GM23338 (cell line): ENCODE measurements at regions not wholly inside any gene's neighbourhood (a gene's known extent, or its start where the extent isn't known, plus 50 kb on each side); places are given as distances from the start of the nearest gene placed in this dataset.

Experiments used
- ATAC-seq: fragments of 200-7000 bp; cut with Tn5 transposase; 3 replicates; pipeline ENCODE4 v1.9.1; 2020
- DNase-seq: peaks from one replicate; pipeline ENCODE4 v3.0.0-alpha.2; 2015; ENCODE audit warnings: low spot score
- H2AFZ ChIP-seq: fragments of 200-600 bp; sonication (generic); 2 replicates; pipeline ENCODE4 v1.8.0; 2016; ENCODE audit warnings: antibody characterized with exemption, mild to moderate bottlenecking, moderate library complexity
- H3F3A ChIP-seq: fragments of 200-600 bp; sonication (generic); replicated peaks from 2 replicates; pipeline ENCODE4 v1.8.0; 2017; ENCODE audit warnings: antibody characterized with exemption, mixed run types, low read depth
- H3K27ac ChIP-seq: fragments of 200-600 bp; sonication (generic); 2 replicates; pipeline ENCODE4 v1.6.1; 2016; ENCODE audit warnings: low read depth
- H3K27me3 ChIP-seq: fragments of 200-600 bp; sonication (generic); 2 replicates; pipeline ENCODE4 v1.8.0; 2016; ENCODE audit warnings: mild to moderate bottlenecking, mixed run types, moderate library complexity; ENCODE audit not compliant: insufficient read depth
- H3K36me3 ChIP-seq: fragments of 200-600 bp; sonication (generic); 2 replicates; pipeline ENCODE4 v1.8.0; 2016; ENCODE audit warnings: mild to moderate bottlenecking; ENCODE audit not compliant: insufficient read depth
- H3K4me1 ChIP-seq: fragments of 200-600 bp; sonication (generic); 2 replicates; pipeline ENCODE4 v1.8.0; 2016; ENCODE audit warnings: mild to moderate bottlenecking, moderate library complexity; ENCODE audit not compliant: insufficient read depth
- H3K4me2 ChIP-seq: fragments of 200-600 bp; sonication (generic); 2 replicates; pipeline ENCODE4 v1.7.1; 2017; ENCODE audit warnings: mixed run types
- H3K4me3 ChIP-seq: fragments of 200-600 bp; sonication (generic); 2 replicates; pipeline ENCODE4 v1.6.1; 2016; ENCODE audit warnings: mixed run types
- H3K79me2 ChIP-seq: fragments of 200-600 bp; sonication (generic); replicated peaks from 2 replicates; pipeline ENCODE4 v1.8.0; 2017; ENCODE audit warnings: mild to moderate bottlenecking; ENCODE audit not compliant: insufficient read depth
- H3K9me2 ChIP-seq: fragments of 200-600 bp; sonication (generic); 2 replicates; pipeline ENCODE4 v1.8.0; 2017; ENCODE audit not compliant: insufficient read depth
- H4K20me1 ChIP-seq: fragments of 200-600 bp; sonication (generic); replicated peaks from 2 replicates; pipeline ENCODE4 v1.8.0; 2017; ENCODE audit warnings: mild to moderate bottlenecking; ENCODE audit not compliant: insufficient read depth
- H3K27ac Mint-ChIP-seq: 2 replicates; pipeline ENCODE4 v1.8.0; 2020; ENCODE audit warnings: inconsistent platforms, mild to moderate bottlenecking, moderate library complexity, mixed read lengths
- H3K27me3 Mint-ChIP-seq: 3 replicates; pipeline ENCODE4 v1.8.0; 2022; ENCODE audit warnings: low read depth, mild to moderate bottlenecking, moderate library complexity, mixed read lengths, inconsistent platforms; ENCODE audit not compliant: insufficient read depth, poor library complexity
- H3K36me3 Mint-ChIP-seq: 3 replicates; pipeline ENCODE4 v1.8.0; 2021; ENCODE audit warnings: low read depth, mild to moderate bottlenecking, inconsistent platforms, moderate library complexity, mixed read lengths
- H3K4me1 Mint-ChIP-seq: 3 replicates; pipeline ENCODE4 v1.8.0; 2020; ENCODE audit warnings: mild to moderate bottlenecking, inconsistent platforms, mixed read lengths
- H3K4me3 Mint-ChIP-seq: 3 replicates; pipeline ENCODE4 v1.8.0; 2021; ENCODE audit warnings: moderate library complexity, mild to moderate bottlenecking, inconsistent platforms, mixed read lengths
- H3K9me3 Mint-ChIP-seq: 3 replicates; pipeline ENCODE4 v1.8.0; 2020; ENCODE audit warnings: moderate library complexity, mild to moderate bottlenecking, inconsistent platforms, mixed read lengths
- CREB1 ChIP-seq: fragments of 250-450 bp; sonication (Bioruptor Pico); IDR thresholded peaks from 2 replicates; pipeline ENCODE4 v1.5.0; 2020; ENCODE audit warnings: low read depth, mild to moderate bottlenecking, moderate library complexity
- ETS1 ChIP-seq: IDR thresholded peaks from 2 replicates; pipeline ENCODE4 v1.6.1; 2016; ENCODE audit warnings: antibody characterized with exemption
- EZH2 ChIP-seq: fragments of 200-600 bp; sonication (generic); IDR thresholded peaks from one replicate; pipeline ENCODE4 v1.8.0; 2017; ENCODE audit warnings: antibody characterized with exemption, mild to moderate bottlenecking, low read depth; ENCODE audit not compliant: unreplicated experiment
- EZH2phosphoT487 ChIP-seq: fragments of 200-600 bp; sonication (generic); IDR thresholded peaks from one replicate; pipeline ENCODE4 v1.8.1; 2018; ENCODE audit warnings: antibody characterized with exemption; ENCODE audit not compliant: unreplicated experiment
- JUNB ChIP-seq: IDR thresholded peaks from one replicate; pipeline ENCODE4 v1.6.1; 2016; ENCODE audit warnings: antibody characterized with exemption; ENCODE audit not compliant: unreplicated experiment
- NANOG ChIP-seq: IDR thresholded peaks from 2 replicates; pipeline ENCODE4 v1.6.1; 2016; ENCODE audit warnings: antibody characterized with exemption, borderline replicate concordance
- POLR2AphosphoS5 ChIP-seq: IDR thresholded peaks from 2 replicates; pipeline ENCODE4 v1.6.1; 2016; ENCODE audit warnings: antibody characterized with exemption, low read depth
- REST ChIP-seq: IDR thresholded peaks from one replicate; pipeline ENCODE4 v1.6.1; 2018; ENCODE audit warnings: antibody characterized with exemption; ENCODE audit not compliant: unreplicated experiment
- STAT1 ChIP-seq: IDR thresholded peaks from one replicate; pipeline ENCODE4 v1.6.1; 2016; ENCODE audit warnings: antibody characterized with exemption; ENCODE audit not compliant: unreplicated experiment
- ZNF114 ChIP-seq: fragments of 250-450 bp; sonication (Bioruptor Pico); IDR thresholded peaks from 2 replicates; pipeline ENCODE4 v1.5.0; 2020; ENCODE audit warnings: mild to moderate bottlenecking, moderate library complexity
- ZNF331 ChIP-seq: fragments of 250-450 bp; sonication (Bioruptor Pico); IDR thresholded peaks from 2 replicates; pipeline ENCODE4 v1.5.0; 2020; ENCODE audit warnings: low read depth, mild to moderate bottlenecking, moderate library complexity
- ZNF462 ChIP-seq: fragments of 250-450 bp; sonication (Bioruptor Pico); IDR thresholded peaks from 2 replicates; pipeline ENCODE4 v1.5.0; 2020; ENCODE audit warnings: mild to moderate bottlenecking, moderate library complexity
- TF ChIP-seq, protein P1 (sequence below), 2 experiments: fragments of 200-600 bp in 1 of 2; sonication (generic) in 1 of 2; conservative IDR thresholded peaks; 2 replicates each; pipeline versions ENCODE4 v1.5.1 to v1.6.1; 2016 to 2017; ENCODE audit warnings: antibody characterized with exemption in 2 of 2, low read depth in 2 of 2, mild to moderate bottlenecking in 2 of 2, moderate library complexity in 1 of 2

DNA sequence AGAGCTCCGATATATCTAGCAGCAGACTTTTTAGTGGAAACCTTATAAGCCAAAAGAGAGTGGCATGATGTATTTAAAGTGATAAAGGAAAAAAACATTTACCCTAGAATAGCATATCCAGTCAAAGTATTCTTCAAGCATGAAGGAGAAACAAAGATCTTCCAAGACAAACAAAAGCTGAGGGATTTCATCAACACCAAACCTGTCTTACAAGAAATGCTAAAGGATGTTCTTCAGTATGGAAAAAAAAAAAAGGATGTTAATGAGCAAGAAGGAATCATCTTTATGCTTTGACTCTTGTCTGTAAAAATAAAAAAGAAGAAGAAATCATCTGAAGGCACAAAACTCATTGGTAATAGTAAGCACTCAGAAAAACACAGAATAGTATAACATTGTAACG is 338.2 kb downstream of the TLE1 start:
- H3K4me3 Mint-ChIP-seq, result no peak overlapping the region
- Histone ChIP-seq H3K4me3 (no peak overlapping the region), H3K79me2 (no peaks in the 10 kb centered on the region), H3K4me2 (no peak overlapping the region), H3K27me3 (no peaks in the 10 kb centered on the region), H3K27ac (no peak overlapping the region), H3K4me1 (0 out of 2 replicates have a peak, but pooled peaks cover 6% of the 10 kb centered on the region), H2AFZ (no peak overlapping the region), H4K20me1 (no peaks in the 10 kb centered on the region), H3F3A (no peaks in the 10 kb centered on the region), H3K36me3 (no peaks in the 10 kb centered on the region), H3K9me2 (no peaks in the 10 kb centered on the region)
- H3K36me3 Mint-ChIP-seq, result no peaks in the 10 kb centered on the region
- peaks cover 2% of the 10 kb centered on the region for H3K27me3 Mint-ChIP-seq
- no peak overlapping the region for H3K27ac Mint-ChIP-seq
- TF ChIP-seq EZH2phosphoT487, result no peak
- no peak for TF ChIP-seq ZNF462 (CRISPR knock-in tag)
- TF ChIP-seq, protein P1, sequence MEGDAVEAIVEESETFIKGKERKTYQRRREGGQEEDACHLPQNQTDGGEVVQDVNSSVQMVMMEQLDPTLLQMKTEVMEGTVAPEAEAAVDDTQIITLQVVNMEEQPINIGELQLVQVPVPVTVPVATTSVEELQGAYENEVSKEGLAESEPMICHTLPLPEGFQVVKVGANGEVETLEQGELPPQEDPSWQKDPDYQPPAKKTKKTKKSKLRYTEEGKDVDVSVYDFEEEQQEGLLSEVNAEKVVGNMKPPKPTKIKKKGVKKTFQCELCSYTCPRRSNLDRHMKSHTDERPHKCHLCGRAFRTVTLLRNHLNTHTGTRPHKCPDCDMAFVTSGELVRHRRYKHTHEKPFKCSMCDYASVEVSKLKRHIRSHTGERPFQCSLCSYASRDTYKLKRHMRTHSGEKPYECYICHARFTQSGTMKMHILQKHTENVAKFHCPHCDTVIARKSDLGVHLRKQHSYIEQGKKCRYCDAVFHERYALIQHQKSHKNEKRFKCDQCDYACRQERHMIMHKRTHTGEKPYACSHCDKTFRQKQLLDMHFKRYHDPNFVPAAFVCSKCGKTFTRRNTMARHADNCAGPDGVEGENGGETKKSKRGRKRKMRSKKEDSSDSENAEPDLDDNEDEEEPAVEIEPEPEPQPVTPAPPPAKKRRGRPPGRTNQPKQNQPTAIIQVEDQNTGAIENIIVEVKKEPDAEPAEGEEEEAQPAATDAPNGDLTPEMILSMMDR (conservative IDR thresholded peaks at IDR 0.05; ENCODE audit: low read depth in 2 of 2), result no peak
- no peak for TF ChIP-seq ETS1
- no peak for TF ChIP-seq CREB1 (CRISPR knock-in tag)
- no peak for TF ChIP-seq POLR2AphosphoS5
- TF ChIP-seq EZH2, result no peak
- TF ChIP-seq ZNF331 (CRISPR knock-in tag), result no peak
- no peak for TF ChIP-seq NANOG
- no peak for TF ChIP-seq ZNF114 (CRISPR knock-in tag)
- TF ChIP-seq REST, result no peak
- no peak for TF ChIP-seq JUNB
- TF ChIP-seq STAT1, result no peak
- DNase-seq (no peak), ATAC-seq (no peak)
- H3K4me1 Mint-ChIP-seq, result peaks cover 15% of the 10 kb centered on the region; the same call in 2 of the 3 replicates
- H3K9me3 Mint-ChIP-seq, result no peaks in the 10 kb centered on the region
